AG09319 (cell line): ENCODE measurements at regions not wholly inside any gene's neighbourhood (a gene's known extent, or its start where the extent isn't known, plus 50 kb on each side); places are given as distances from the start of the nearest gene placed in this dataset.

ENCODE experiments used
- DNase-seq: peaks from one replicate; pipeline ENCODE4 v3.0.0-alpha.2; 2010; ENCODE audit warnings: low read depth; ENCODE audit errors: extremely low read depth
- TF ChIP-seq, protein P1 (sequence below): IDR thresholded peaks from 2 replicates; pipeline ENCODE4 v1.5.1; 2011; ENCODE audit warnings: low read depth, mild to moderate bottlenecking, inconsistent platforms, low read length, moderate library complexity

GRCh38 chr2:15018814-15019213, 386.3 kb downstream of the LRATD1 start:
- TF ChIP-seq, protein P1, sequence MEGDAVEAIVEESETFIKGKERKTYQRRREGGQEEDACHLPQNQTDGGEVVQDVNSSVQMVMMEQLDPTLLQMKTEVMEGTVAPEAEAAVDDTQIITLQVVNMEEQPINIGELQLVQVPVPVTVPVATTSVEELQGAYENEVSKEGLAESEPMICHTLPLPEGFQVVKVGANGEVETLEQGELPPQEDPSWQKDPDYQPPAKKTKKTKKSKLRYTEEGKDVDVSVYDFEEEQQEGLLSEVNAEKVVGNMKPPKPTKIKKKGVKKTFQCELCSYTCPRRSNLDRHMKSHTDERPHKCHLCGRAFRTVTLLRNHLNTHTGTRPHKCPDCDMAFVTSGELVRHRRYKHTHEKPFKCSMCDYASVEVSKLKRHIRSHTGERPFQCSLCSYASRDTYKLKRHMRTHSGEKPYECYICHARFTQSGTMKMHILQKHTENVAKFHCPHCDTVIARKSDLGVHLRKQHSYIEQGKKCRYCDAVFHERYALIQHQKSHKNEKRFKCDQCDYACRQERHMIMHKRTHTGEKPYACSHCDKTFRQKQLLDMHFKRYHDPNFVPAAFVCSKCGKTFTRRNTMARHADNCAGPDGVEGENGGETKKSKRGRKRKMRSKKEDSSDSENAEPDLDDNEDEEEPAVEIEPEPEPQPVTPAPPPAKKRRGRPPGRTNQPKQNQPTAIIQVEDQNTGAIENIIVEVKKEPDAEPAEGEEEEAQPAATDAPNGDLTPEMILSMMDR = no peak
- no peak for DNase-seq

GRCh38 chr2:15023221-15023620, 390.7 kb downstream of the LRATD1 start:
- TF ChIP-seq, protein P1 = no peak
- DNase-seq = no peak

GRCh38 chr2:15028406-15028805, 395.9 kb downstream of the LRATD1 start:
- TF ChIP-seq, protein P1 = no peak
- no peak for DNase-seq

GRCh38 chr2:15031745-15032240, 399.3 kb downstream of the LRATD1 start:
- TF ChIP-seq, protein P1 = no peak
- DNase-seq = no peak

GRCh38 chr2:15034246-15034645, 401.7 kb downstream of the LRATD1 start:
- no peak for DNase-seq
- TF ChIP-seq, protein P1 = no peak

GRCh38 chr2:15034860-15035259, 402.3 kb downstream of the LRATD1 start:
- TF ChIP-seq, protein P1 = no peak
- DNase-seq = no peak

DNA sequence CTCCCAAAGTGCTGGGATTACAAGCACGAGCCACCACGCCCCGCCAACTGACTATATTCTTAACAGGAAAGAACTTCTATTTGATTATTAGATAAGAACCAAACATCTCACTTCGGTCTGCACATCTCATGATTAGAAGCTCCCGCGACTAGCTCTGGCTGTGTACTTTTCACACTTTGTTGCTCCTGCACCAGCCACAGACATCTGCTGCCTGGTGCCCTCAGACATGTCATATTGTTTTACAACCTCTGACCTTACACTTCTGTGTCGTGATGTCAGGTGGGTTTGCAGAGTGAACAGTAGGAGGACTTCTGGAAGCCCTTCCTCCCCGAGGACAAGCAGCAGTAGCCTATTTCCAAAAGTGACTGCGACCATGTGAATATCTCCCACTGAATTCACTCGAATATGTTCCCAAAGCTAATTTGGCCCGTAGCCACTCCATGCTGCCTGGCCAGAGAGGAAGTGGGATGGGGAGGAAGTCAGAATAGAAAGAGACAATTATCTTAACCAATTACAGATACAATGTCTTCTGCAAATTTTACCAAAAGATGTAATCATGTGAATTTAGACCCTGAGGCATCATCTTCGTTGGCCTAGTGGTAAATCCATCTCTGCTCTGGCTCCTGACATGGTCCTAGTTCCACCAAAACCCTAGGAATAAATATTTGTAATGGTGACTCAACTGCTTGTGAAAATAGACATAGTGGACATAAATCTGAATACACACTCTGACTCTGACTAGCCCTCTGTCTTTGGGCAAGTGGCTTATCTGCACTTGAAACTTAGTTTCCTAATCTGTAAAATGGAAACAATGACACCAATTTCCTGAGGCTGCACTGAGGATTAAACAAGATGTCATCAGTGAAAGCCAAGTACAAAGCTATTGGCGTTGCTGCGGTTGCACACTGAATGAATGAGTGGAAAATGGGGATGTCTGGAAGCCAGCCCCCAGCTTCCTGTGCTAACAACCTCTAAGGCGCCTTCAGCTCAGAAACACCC, 406.1 kb downstream of the LRATD1 start:
- no peak for DNase-seq
- TF ChIP-seq, protein P1 = no peak
